Hypothalamus (tissue), 51 donors: ENCODE measurements at regions not wholly inside any gene's neighbourhood (a gene's known extent, or its start where the extent isn't known, plus 50 kb on each side); places are given as distances from the start of the nearest gene placed in this dataset.
A peak's percentile ranks its signal among the peaks of the same experiment; 100 is the strongest.

Experiments used
- DNase-seq, 51 donors: peaks; one replicate each; lab custom pipeline; 2025; lab: John Stamatoyannopoulos, UW

GRCh38 chr1:38114241-38115026 lies 67.8 kb upstream of the POU3F1 start:
- peak in 37 of 51 donors; percentile 10 to 83 (median 47) for DNase-seq

GRCh38 chr1:38113159-38113666 lies 66.6 kb upstream of the POU3F1 start:
- DNase-seq = peak in 2 of 51 donors; percentile 11 to 45

- DNase-seq = no peak
Observed at GRCh38 chr1:38111589-38111988, 65.0 kb upstream of the POU3F1 start.

GRCh38 chr1:38105267-38105666 lies 58.7 kb upstream of the POU3F1 start:
- DNase-seq = no peak

- no peak for DNase-seq
Observed at GRCh38 chr1:38102636-38103035, 56.0 kb upstream of the POU3F1 start.

GRCh38 chr1:38101037-38101785 lies 54.6 kb upstream of the POU3F1 start:
- no peak for DNase-seq

GRCh38 chr1:38098101-38098847 lies 51.7 kb upstream of the POU3F1 start:
- DNase-seq = no peak

- no peak for DNase-seq
Observed at GRCh38 chr1:38097284-38097898, 50.8 kb upstream of the POU3F1 start.
